ENCODE measurements at regions not wholly inside any gene's neighbourhood (a gene's known extent, or its start where the extent isn't known, plus 50 kb on each side); places are given as distances from the start of the nearest gene placed in this dataset.
"Not testable (repeated sequence)": the region's sequence is repeated elsewhere in the genome, so short reads cannot be mapped to it uniquely, and the experiment has no call there.

DNA sequence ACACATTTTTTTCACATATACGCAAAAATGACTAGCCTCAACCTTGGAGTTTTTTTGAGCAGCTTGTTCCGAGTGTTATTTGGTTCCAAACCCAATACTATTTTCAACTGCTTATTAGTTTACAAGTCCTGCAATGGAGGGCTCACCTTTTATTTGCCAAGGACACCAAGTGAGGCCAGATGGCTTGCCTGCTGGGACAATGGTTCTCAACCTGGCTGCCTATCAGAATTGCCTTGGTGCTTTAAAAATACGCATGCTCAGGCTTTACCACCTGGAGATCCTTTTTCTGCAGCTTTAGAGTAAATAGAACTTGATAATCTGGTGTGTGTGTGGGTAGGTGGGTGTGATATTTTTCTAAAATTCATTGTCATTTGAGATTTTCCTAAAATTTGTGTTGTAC is 276.8 kb downstream of the MTERF1 start:
- no peak overlapping the region for H3K27ac ChIP-seq
- DNase-seq (ENCODE audit: low read depth, low spot score), result no peak

DNA sequence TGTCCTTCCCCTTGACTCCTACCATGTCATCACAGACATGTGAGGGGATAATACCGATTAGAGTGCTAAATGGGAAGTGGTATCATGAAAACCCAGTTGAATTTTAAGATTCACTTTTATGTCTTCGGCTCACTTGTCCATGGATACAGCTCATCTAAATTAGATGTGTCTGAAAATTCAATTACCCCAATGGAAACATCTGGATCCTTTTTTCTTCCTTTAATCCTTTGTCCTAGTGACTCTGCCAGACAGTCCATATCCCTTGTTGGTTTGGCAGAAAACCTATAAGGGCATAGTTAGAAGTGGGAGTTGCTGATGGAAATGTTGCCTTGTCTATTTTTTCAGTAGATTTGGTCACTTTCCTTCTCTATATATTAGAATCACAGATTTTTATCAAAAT is 271.9 kb downstream of the MTERF1 start:
- DNase-seq (ENCODE audit: low read depth, low spot score), result no peak
- H3K27ac ChIP-seq, result no peak overlapping the region

DNA sequence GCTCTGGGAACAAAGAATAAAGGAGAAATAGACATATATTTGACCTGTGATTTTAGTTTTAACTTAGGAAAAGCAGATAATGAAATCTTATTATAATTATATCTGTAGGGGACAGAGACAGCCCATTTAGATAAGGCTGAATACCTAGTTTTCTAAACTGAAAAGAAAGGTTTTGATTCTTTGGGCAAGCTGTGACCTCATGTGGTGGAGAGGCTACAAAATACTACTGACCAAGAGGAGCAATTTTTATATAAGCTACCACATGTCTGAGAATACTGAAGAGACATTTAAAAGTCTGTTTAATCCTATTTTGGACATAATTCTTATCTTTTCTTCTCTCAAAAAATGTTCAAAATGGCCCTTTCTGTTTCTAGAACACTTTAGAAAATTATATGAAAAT is 271.0 kb downstream of the MTERF1 start:
- no peak for DNase-seq (ENCODE audit: low read depth, low spot score)
- no peak overlapping the region for H3K27ac ChIP-seq

- DNase-seq (ENCODE audit: low read depth, low spot score), result no peak
These were observed 266.1 kb downstream of the MTERF1 start for GRCh38 chr7:91614431-91614830.

DNA sequence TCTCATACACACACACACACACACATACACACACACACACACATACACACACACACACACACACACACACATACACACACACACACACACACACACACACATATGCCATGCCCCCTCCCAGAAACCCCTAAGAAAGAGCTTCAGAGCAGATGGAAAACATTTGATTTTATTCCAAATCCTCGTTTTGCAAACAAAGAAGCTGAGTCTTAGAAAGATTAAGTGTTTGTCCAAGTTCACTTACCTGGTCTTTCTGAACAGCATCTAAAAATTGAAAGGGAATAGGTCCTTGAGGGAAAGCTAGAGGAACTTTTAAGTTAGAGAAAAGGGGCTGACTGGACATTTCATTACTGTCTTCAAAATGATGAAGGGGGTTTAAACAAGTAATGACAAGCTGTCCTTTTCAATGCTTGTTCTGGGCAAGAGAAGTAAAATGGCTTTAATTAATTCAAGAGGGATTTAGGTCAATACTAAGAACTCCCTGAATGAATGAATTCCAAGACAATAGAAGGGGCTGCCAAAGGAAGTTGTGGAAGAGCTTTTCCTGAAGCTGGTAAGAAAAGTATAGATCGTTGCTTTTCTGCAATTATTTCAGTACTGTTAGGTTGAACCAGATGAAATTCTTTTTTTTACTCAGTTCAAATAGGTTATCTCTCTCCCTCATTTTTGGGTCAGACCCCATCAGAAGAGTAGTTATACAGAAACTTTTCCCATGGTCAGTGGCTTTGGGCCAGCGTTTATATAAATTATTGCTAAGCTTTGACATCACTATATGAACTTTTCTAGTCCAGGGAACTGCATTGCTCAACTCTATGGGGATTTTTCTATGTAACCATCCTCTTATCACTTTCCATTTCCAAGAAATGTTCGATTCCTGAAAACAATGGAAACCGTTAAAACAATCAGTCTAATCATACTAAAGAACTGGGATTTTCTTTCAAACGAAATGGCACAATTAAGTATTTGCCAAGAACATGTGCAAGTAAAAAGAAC is 261.4 kb downstream of the MTERF1 start:
- H3K27ac ChIP-seq, result no peak overlapping the region
- no peak for DNase-seq (ENCODE audit: low read depth, low spot score)

More at GRCh38 chr7:91614431-91614830, 266.1 kb downstream of the MTERF1 start:
- H3K27ac ChIP-seq, result no peak overlapping the region

- no peak overlapping the region for H3K27ac ChIP-seq
- no peak for DNase-seq (ENCODE audit: low read depth, low spot score)
These were observed 259.7 kb downstream of the MTERF1 start for GRCh38 chr7:91620827-91621226.

- DNase-seq (ENCODE audit: low read depth, low spot score); H3K27ac ChIP-seq: not testable (repeated sequence)
These were observed 253.2 kb downstream of the MTERF1 start for GRCh38 chr7:91627324-91627723.

GRCh38 chr7:91628742-91629141 is 251.8 kb downstream of the MTERF1 start:
- H3K27ac ChIP-seq, result no peak overlapping the region
- no peak for DNase-seq (ENCODE audit: low read depth, low spot score)

GRCh38 chr7:91630581-91631380 is 249.7 kb downstream of the MTERF1 start:
- H3K27ac ChIP-seq, result no peak overlapping the region
- no peak for DNase-seq (ENCODE audit: low read depth, low spot score)

GRCh38 chr7:91632234-91632940 is 248.1 kb downstream of the MTERF1 start:
- H3K27ac ChIP-seq, result no peak overlapping the region
- DNase-seq (ENCODE audit: low read depth, low spot score), result no peak

DNA sequence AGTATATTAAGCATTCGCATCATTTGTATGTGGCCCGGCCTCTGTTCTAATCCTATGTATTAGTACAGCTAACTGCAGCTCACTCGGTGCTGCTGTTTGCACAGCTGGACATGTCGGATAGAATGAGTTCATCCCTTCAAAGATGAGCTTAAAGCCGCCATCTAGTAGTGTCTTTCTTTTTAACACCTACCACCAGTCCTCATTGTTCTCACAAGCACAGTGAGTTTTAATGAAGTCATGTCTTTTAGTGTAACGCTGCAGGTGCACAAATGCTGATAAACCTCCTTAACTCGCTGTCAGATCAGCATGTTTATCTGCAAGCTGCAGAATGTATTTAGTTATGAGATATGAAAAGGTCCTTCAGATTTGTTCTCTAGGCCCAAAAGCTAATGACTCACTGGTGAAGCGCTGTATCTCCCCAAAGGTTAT is 247.5 kb downstream of the MTERF1 start:
- no peak for DNase-seq (ENCODE audit: low read depth, low spot score)

DNA sequence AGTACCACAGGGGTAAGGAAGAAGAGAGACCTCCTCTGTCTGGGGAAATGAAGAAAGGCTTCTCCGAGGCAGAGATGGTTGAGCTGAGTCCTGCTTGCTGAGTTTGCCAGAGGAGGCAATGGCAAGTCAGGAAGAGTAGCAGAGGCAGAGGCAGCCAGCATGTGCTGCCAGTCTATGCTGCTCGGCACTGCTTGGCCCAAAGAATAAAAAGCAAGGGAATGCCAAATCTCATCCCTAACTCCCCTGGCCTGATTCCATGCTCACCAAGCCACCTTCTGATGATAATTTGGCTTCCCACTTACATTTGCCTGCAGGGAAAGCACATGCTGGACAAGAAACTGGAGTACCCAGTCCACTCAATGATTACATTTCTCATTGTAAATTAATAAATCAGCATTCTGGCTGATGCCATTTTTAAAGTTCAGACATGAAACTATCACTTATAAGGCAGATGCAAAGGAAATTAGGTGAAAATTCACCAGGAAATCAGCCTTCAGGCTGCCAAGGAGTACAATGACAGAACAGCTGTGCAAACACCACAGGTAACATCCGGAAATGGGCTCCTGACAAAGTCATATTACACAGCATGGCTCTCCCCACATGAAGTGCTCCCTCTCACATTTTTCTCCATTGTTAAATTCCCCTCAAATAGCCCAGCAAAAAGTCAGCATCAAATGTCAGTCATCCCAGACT is 245.9 kb downstream of the MTERF1 start:
- H3K27ac ChIP-seq, result peak overlapping the region; percentile 10
- DNase-seq (ENCODE audit: low read depth, low spot score), result no peak

More for the DNA sequence above, 247.5 kb downstream of the MTERF1 start:
- H3K27ac ChIP-seq, result no peak overlapping the region

DNA sequence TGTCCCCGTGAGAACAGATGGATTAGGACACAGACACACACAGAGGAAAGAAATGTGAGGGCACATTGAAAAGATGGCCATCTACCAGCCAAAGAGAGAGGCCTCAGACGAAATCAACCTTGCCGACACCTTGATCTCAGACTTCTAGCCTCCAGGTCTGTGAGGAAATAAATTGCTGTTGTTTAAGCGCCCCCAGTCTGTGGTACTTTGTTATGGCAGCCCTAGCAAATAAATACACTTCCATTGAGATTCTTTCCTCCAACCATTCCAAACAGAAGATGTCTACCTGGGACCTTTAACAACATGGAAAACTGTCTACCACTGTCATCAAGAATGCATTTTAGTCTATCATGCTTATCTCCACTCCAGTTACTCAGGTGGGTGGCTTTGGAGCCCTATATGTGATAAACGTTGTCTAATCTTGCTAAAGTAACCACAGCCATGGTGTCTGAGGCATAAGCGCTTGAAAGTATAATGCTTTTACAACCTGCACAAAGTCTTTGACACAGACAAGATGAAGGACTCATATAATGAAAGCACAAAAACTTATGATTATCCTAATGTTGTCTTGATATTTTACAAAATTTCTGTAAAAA is 244.3 kb downstream of the MTERF1 start:
- no peak overlapping the region for H3K27ac ChIP-seq
- no peak for DNase-seq (ENCODE audit: low read depth, low spot score)

DNA sequence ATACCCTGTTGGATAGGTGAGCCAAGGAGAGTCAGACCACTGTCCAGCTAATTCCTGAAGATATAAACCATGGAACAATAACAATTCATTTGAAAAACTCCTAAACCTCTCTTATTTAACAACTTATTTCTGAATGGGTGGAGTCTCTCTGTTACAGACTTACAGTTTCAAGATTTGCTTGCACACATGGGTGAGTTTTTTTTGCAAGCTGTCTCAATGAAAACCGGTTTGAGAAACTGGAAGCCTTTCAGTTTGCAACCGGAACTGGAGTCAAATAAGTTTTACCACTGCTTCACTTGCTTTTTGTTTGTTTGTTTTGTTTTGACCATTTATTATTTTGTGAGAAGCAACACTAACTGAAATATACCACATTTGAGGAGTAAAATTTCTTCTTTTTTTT is 243.8 kb downstream of the MTERF1 start:
- no peak for DNase-seq (ENCODE audit: low read depth, low spot score)
- no peak overlapping the region for H3K27ac ChIP-seq

- DNase-seq (ENCODE audit: low read depth, low spot score), result no peak
- H3K27ac ChIP-seq, result no peak overlapping the region
These were observed 236.2 kb downstream of the MTERF1 start for GRCh38 chr7:91644256-91644655.

DNA sequence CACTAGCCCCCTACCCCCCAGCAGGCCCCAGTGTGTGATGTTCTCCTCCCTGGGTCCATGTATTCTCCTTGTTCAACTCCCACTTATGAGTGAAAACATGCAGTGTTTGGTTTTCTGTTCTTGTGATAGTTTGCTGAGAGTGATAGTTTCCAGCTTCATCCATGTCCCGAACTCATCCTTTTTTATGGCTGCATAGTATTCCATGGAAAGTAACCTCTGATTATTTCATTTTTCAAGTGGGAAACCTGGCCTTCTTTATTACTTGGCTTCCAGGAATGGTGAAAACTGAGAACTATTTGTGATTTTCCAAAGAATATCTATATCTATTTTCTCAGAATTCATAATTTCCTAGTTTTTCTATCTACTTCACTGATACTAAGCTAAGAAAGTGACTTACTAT is 235.0 kb downstream of the MTERF1 start:
- H3K27ac ChIP-seq, result no peak overlapping the region
- DNase-seq (ENCODE audit: low read depth, low spot score), result no peak

DNA sequence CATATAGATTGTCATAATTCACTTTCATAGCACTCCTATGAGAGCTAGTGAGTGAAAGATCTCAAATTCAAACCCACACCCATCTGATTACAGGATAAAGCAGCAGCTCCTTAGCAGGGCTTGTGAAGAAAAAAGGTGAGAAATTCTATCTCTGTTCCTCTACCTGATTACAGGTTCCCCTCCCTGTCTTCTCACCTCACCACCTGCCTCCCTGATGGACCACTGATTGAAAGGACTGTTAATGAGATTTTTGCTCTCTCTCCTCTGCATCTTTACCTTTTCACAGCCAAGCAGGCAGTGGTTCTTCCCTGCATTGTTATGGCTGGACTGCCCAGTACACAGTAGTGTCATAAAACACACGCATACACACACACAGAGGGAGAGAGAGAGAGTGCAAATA is 228.5 kb downstream of the MTERF1 start:
- no peak overlapping the region for H3K27ac ChIP-seq
- DNase-seq (ENCODE audit: low read depth, low spot score), result no peak

- no peak overlapping the region for H3K27ac ChIP-seq
- DNase-seq (ENCODE audit: low read depth, low spot score), result no peak
These were observed 227.2 kb downstream of the MTERF1 start for GRCh38 chr7:91653286-91653685.

DNA sequence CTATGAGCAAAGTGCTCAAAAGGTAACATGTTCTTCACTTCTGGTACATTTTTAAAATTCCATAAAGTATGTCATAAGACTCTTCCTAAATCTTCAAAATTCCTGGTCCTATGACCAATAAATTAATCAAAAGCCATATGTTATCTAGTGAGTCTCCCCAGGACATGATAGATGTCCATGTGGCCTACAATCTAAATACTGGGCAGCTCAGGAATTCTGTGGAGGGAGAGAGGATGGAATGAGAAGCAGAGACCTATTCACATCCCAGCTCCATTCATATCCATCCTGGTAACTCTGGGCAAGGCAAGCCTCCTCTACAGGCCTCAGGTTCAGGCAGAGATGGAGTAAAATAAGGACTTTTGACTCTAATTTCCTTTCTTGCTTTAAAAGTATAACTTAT is 224.8 kb downstream of the MTERF1 start:
- DNase-seq (ENCODE audit: low read depth, low spot score), result no peak
- H3K27ac ChIP-seq, result no peak overlapping the region

All from epithelial cell of prostate (primary cell).